Mucosa of rectum (tissue), 2 donors: ENCODE measurements at regions not wholly inside any gene's neighbourhood (a gene's known extent, or its start where the extent isn't known, plus 50 kb on each side); places are given as distances from the start of the nearest gene placed in this dataset.

ENCODE experiments used
- H3K27ac ChIP-seq, 2 donors: one replicate each; pipeline ENCODE4 v1.7.0; 2013; ENCODE audit warnings: inconsistent platforms in 2 of 2, low read depth in 2 of 2, low read length in 2 of 2
- H3K27me3 ChIP-seq, 2 donors: one replicate each; pipeline ENCODE4 v1.7.0; 2013; ENCODE audit warnings: low read length in 2 of 2; ENCODE audit not compliant: control insufficient read depth in 2 of 2, insufficient read depth in 2 of 2
- H3K36me3 ChIP-seq, 2 donors: one replicate each; pipeline ENCODE4 v1.7.0; 2013; ENCODE audit warnings: low read length in 2 of 2; ENCODE audit not compliant: control insufficient read depth in 2 of 2, insufficient read depth in 2 of 2
- H3K4me1 ChIP-seq, 2 donors: one replicate each; pipeline ENCODE4 v1.7.0; 2013; ENCODE audit warnings: low read length in 2 of 2, mild to moderate bottlenecking in 1 of 2; ENCODE audit not compliant: control insufficient read depth in 2 of 2, insufficient read depth in 2 of 2
- H3K4me3 ChIP-seq, 2 donors: one replicate each; pipeline ENCODE4 v1.7.0; 2013; ENCODE audit warnings: low read length in 2 of 2
- H3K9ac ChIP-seq, 2 donors: one replicate each; pipeline ENCODE4 v1.7.0; 2013; ENCODE audit warnings: low read length in 2 of 2, low read depth in 1 of 2, mild to moderate bottlenecking in 1 of 2
- H3K9me3 ChIP-seq, 2 donors: one replicate each; pipeline ENCODE4 v1.7.0; 2013; ENCODE audit warnings: low read length in 2 of 2; ENCODE audit not compliant: control insufficient read depth in 2 of 2
- donor health status: healthy.
- donor health status: Normal muscosa, but diverticular disease.

- no peak overlapping the region for H3K9ac ChIP-seq
- H3K4me3 ChIP-seq, result no peak overlapping the region
- no peak overlapping the region for H3K27ac ChIP-seq
- no peaks in the 10 kb centered on the region for H3K27me3 ChIP-seq
- no peaks in the 10 kb centered on the region for H3K4me1 ChIP-seq
- H3K36me3 ChIP-seq, result no peaks in the 10 kb centered on the region
- H3K9me3 ChIP-seq, result no peaks in the 10 kb centered on the region
Observed at GRCh38 chr11:109480251-109480650, 58.3 kb downstream of the C11orf87 start.

DNA sequence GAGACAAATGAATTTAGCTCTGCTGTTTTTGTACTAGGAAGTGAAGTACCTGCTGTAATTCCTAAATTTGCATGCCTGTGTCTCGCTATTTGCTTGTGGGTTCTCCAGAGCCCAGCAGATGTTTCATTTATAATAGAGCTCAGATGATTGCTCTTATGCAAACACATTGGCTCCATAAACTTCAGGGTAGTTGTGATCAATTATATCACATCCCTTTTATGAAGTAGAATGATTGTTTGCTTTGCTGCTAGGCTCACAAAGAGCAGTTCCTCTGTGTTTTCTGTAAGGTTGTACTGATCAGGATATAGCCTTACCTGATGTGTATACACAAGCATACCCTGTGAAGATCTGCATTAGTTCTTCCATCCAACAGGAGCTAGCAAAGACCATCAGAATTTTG is 64.1 kb downstream of the C11orf87 start:
- no peaks in the 10 kb centered on the region for H3K27me3 ChIP-seq
- H3K27ac ChIP-seq, result no peak overlapping the region
- H3K36me3 ChIP-seq, result no peaks in the 10 kb centered on the region
- H3K4me3 ChIP-seq, result no peak overlapping the region
- H3K9ac ChIP-seq, result no peak overlapping the region
- no peaks in the 10 kb centered on the region for H3K4me1 ChIP-seq
- H3K9me3 ChIP-seq, result no peaks in the 10 kb centered on the region

- H3K27me3 ChIP-seq, result no peaks in the 10 kb centered on the region
- no peak overlapping the region for H3K4me3 ChIP-seq
- H3K36me3 ChIP-seq, result no peaks in the 10 kb centered on the region
- H3K9ac ChIP-seq, result no peak overlapping the region
- no peaks in the 10 kb centered on the region for H3K4me1 ChIP-seq
- H3K27ac ChIP-seq, result no peak overlapping the region
- no peaks in the 10 kb centered on the region for H3K9me3 ChIP-seq
Observed at GRCh38 chr11:109490953-109491635, 69.1 kb downstream of the C11orf87 start.

DNA sequence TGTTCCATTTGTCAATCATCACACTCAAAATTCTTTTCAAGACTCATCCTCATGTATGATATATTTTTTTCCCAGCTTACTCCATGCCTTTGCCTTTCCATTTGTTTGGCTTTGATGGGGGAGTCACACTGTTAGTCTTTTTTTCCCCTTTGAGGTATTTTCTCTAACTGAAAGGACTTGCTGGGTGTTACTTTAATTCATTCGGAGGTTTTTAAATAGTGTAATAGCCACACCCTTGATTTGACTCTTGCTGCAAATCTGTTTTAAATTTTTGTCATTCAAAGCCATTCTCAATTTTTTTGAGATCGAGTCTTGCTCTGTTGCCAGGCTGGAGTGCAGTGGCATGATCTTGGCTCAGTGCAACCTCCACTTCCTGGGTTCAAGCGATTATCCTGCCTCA is 84.1 kb downstream of the C11orf87 start:
- no peaks in the 10 kb centered on the region for H3K27me3 ChIP-seq
- no peak overlapping the region for H3K9ac ChIP-seq
- no peak overlapping the region for H3K4me3 ChIP-seq
- H3K9me3 ChIP-seq, result no peaks in the 10 kb centered on the region
- H3K36me3 ChIP-seq, result no peaks in the 10 kb centered on the region
- H3K4me1 ChIP-seq, result no peaks in the 10 kb centered on the region
- H3K27ac ChIP-seq, result no peak overlapping the region

DNA sequence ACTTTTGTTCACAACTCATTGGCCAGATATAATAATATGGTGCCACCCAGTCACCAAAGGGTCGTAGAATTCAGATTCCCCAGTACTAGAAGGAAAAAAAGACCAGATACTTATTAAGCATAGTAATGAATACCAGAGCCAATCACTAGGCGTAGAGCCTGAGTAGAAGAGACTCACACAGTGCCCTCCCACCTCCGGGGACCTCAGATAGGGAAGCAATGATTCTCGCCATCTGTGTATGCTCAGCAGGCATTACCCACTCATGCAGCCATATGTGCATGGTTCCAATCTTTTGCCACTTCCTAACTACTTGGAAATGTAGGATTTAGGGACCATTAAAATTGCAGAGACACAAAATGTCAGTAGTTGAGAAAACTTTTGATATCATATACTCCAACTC is 85.3 kb downstream of the C11orf87 start:
- no peaks in the 10 kb centered on the region for H3K36me3 ChIP-seq
- no peaks in the 10 kb centered on the region for H3K27me3 ChIP-seq
- H3K4me3 ChIP-seq, result no peak overlapping the region
- no peak overlapping the region for H3K9ac ChIP-seq
- H3K9me3 ChIP-seq, result no peaks in the 10 kb centered on the region
- no peak overlapping the region for H3K27ac ChIP-seq
- H3K4me1 ChIP-seq, result no peaks in the 10 kb centered on the region

DNA sequence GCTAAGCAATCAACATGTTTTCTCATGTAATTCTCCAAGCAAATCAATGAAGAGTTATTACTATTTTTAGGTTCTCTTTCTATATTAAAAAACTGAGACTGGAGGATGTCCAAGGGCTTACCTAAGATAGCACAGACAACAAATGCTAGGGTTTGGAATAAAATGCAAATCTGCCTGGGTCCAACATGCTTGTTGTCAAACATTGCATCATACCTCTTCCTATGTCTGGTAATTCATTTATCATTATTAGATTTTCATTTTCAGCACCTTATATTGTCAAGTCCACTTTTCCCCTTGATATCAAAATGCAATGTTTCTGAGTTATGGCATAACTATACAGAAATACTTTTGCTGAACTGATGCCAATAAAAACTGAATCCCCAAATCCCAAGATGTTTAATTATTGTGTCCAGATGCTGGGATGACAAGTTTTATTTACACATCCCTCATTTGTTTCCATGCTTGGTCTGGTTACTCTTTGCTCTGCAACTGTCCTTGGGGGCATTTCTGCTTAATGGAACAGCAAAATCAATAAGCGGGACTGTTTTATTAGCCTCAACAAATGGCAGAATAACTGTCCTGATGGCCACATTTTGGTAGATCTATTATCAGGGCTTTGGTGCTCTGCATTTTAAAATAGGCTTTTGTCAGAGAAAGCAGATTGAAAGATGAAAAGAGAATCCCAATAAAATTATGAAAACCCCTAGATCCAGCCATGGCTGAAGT is 86.0 kb downstream of the C11orf87 start:
- H3K9ac ChIP-seq, result no peak overlapping the region
- H3K36me3 ChIP-seq, result no peaks in the 10 kb centered on the region
- no peak overlapping the region for H3K27ac ChIP-seq
- no peaks in the 10 kb centered on the region for H3K4me1 ChIP-seq
- H3K9me3 ChIP-seq, result no peaks in the 10 kb centered on the region
- H3K4me3 ChIP-seq, result no peak overlapping the region
- H3K27me3 ChIP-seq, result no peaks in the 10 kb centered on the region

DNA sequence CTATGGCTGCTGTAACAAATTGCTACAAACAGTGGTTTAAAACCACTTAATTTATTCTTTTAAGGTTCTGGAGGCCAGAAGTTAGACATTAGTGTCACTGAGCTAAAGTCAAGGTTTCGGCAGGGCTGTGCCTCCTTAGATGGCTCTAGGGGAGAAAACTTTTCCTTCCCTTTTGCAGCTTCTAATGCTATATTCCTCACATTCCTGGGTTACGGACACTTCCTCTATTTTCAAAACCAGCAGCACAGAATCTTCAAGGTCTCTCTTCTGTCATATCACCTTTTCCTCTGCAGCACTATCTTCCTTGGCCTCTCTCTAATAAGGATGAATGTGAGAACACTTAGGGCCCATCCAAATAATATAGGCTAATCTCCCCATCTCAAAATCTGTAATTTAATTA is 87.0 kb downstream of the C11orf87 start:
- H3K27me3 ChIP-seq, result no peaks in the 10 kb centered on the region
- no peaks in the 10 kb centered on the region for H3K9me3 ChIP-seq
- no peak overlapping the region for H3K9ac ChIP-seq
- H3K4me1 ChIP-seq, result no peaks in the 10 kb centered on the region
- no peak overlapping the region for H3K4me3 ChIP-seq
- H3K27ac ChIP-seq, result no peak overlapping the region
- H3K36me3 ChIP-seq, result no peaks in the 10 kb centered on the region

- no peak overlapping the region for H3K4me3 ChIP-seq
- no peaks in the 10 kb centered on the region for H3K27me3 ChIP-seq
- H3K36me3 ChIP-seq, result no peaks in the 10 kb centered on the region
- no peak overlapping the region for H3K27ac ChIP-seq
- H3K9me3 ChIP-seq, result no peaks in the 10 kb centered on the region
- H3K4me1 ChIP-seq, result no peaks in the 10 kb centered on the region
- no peak overlapping the region for H3K9ac ChIP-seq
Observed at GRCh38 chr11:109510316-109510715, 88.3 kb downstream of the C11orf87 start.

DNA sequence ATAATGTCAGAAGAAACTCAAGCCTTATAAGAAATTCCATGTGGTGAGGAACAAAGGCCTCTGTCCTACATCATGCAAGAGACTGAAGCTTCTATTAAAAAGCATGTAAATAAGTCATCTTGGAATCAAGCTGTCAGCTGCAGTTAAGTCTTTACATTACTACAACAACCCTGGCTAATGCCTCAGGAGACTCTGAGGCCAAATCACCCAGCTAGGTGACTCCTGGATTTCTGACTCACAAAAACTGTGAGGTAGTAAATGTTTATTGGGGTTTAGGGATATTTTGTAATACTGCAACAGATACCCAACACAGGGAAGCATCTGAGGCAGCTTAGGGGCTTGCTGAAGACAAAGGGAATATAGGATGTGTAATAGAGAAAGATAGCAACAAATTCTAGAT is 89.6 kb downstream of the C11orf87 start:
- Histone ChIP-seq H3K27me3 (no peaks in the 10 kb centered on the region), H3K27ac (no peak overlapping the region), H3K36me3 (no peaks in the 10 kb centered on the region), H3K9me3 (no peaks in the 10 kb centered on the region), H3K9ac (no peak overlapping the region), H3K4me1 (no peaks in the 10 kb centered on the region), H3K4me3 (no peak overlapping the region)

DNA sequence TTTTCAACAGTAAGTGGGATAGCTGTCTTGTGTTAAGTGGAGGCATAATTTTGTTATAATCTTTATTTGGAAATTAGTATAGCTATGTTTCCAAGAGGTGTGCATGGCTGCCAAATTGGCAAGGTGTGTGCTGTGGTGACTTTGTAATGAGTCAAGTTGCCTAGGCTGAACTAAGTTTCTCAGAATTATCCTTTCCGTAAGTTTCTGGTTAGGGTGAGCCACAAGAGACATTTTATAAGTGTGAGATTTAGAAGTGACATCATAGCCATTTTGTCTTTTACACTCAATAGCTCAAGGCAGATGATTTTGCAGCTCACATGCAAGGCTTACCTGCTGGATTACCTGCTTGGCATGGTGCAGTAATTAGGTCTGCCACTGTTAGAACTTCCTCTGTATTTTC is 90.3 kb downstream of the C11orf87 start:
- H3K27me3 ChIP-seq, result no peaks in the 10 kb centered on the region
- H3K4me1 ChIP-seq, result no peaks in the 10 kb centered on the region
- H3K9ac ChIP-seq, result no peak overlapping the region
- H3K9me3 ChIP-seq, result no peaks in the 10 kb centered on the region
- H3K27ac ChIP-seq, result no peak overlapping the region
- no peak overlapping the region for H3K4me3 ChIP-seq
- H3K36me3 ChIP-seq, result no peaks in the 10 kb centered on the region
